Esophagus squamous epithelium (tissue), 5 donors: ENCODE measurements at regions not wholly inside any gene's neighbourhood (a gene's known extent, or its start where the extent isn't known, plus 50 kb on each side); places are given as distances from the start of the nearest gene placed in this dataset.

Experiments used
- DNase-seq: peaks from one replicate; lab custom pipeline; 2025; lab: John Stamatoyannopoulos, UW
- H3K27ac ChIP-seq, 4 donors: fragments of 200-600 bp; sonication (generic); one replicate each; pipeline ENCODE4 v1.5.1; 2016 to 2019; ENCODE audit warnings: mild to moderate bottlenecking in 1 of 4
- H3K27me3 ChIP-seq, 4 donors: fragments of 200-600 bp; sonication (generic); 1 replicate in 3 of 4; 2 replicates in 1 of 4; pipeline versions ENCODE4 v1.5.1 to v1.6.0; 2017 to 2021; ENCODE audit warnings: antibody characterized with exemption in 1 of 4
- H3K36me3 ChIP-seq, 3 donors: fragments of 200-600 bp; sonication (generic); one replicate each; pipeline ENCODE4 v1.5.1; 2016 to 2019
- H3K4me1 ChIP-seq, 3 donors: fragments of 200-600 bp; sonication (generic); one replicate each; pipeline ENCODE4 v1.5.1; 2017 to 2019
- H3K4me3 ChIP-seq, 4 donors: fragments of 200-600 bp; sonication (generic); 1 replicate in 3 of 4; 2 replicates in 1 of 4; pipeline ENCODE4 v1.5.1; 2016 to 2019; ENCODE audit warnings: mild to moderate bottlenecking in 2 of 4, moderate library complexity in 1 of 4
- H3K9me3 ChIP-seq, 3 donors: fragments of 200-600 bp; sonication (generic); one replicate each; pipeline ENCODE4 v1.5.1; 2016 to 2019
- POLR2A ChIP-seq, 4 donors: fragments of 450-650 bp; IDR thresholded peaks; one replicate each; pipeline ENCODE4 v1.6.1; 2017; ENCODE audit warnings: antibody characterized with exemption in 4 of 4, mild to moderate bottlenecking in 4 of 4, moderate library complexity in 3 of 4
- WGBS, 2 donors: methylation state at CpG; one replicate each; pipeline ENCODE4 v1.1.5; 2018; 5-methylcytosine and 5-hydroxymethylcytosine counted together
- intact Hi-C: fragments of 100-400 bp; cut with DNase I; formaldehyde crosslinking; loops from one replicate; pipeline ENCODE4 v1.15.0; 2022
- TF ChIP-seq, protein P1 (sequence below), 6 experiments: fragments of 450-650 bp in 4 of 6; fragments of 200-600 bp in 2 of 6; sonication (generic) in 2 of 6; IDR thresholded peaks; one replicate each; pipeline ENCODE4 v1.5.1; 2016 to 2019; ENCODE audit warnings: antibody characterized with exemption in 6 of 6, mild to moderate bottlenecking in 4 of 6, moderate library complexity in 4 of 6
- donor health status: DM: yes; HTN: yes; CAD: no.

DNA sequence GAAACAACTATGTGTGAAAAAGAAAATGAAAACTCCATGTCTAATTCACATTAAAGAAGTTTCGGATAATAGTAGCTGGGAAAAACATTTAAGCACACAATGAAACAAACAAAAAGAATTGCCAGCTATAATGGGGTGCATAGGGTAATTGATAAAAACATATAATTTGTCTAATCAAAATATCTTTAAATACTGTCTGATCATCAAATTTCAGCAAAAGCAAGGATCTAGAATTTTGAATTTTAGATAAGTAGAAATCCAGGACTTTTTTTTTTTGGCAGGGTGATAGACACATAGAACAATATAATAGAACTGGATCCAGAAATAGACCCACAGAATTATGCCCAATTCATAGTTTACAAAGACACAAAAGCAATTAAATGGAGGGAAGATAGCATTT, 585.0 kb downstream of the TAF11L14 start:
- Histone ChIP-seq H3K27me3 (no peaks in the 10 kb centered on the region), H3K9me3 (no peaks in the 10 kb centered on the region), H3K4me1 (no peaks in the 10 kb centered on the region), H3K4me3 (no peak overlapping the region), H3K27ac (no peak overlapping the region), H3K36me3 (no peaks in the 10 kb centered on the region)
- 89 to 96% methylated on average over 1 of the region's 1 CpG for WGBS, 2 donors
- TF ChIP-seq, protein P1, sequence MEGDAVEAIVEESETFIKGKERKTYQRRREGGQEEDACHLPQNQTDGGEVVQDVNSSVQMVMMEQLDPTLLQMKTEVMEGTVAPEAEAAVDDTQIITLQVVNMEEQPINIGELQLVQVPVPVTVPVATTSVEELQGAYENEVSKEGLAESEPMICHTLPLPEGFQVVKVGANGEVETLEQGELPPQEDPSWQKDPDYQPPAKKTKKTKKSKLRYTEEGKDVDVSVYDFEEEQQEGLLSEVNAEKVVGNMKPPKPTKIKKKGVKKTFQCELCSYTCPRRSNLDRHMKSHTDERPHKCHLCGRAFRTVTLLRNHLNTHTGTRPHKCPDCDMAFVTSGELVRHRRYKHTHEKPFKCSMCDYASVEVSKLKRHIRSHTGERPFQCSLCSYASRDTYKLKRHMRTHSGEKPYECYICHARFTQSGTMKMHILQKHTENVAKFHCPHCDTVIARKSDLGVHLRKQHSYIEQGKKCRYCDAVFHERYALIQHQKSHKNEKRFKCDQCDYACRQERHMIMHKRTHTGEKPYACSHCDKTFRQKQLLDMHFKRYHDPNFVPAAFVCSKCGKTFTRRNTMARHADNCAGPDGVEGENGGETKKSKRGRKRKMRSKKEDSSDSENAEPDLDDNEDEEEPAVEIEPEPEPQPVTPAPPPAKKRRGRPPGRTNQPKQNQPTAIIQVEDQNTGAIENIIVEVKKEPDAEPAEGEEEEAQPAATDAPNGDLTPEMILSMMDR (IDR thresholded peaks at IDR 0.05), result no peak
- no peak for TF ChIP-seq POLR2A (IDR thresholded peaks at IDR 0.05)
- no peak for DNase-seq
- intact Hi-C loops, result no loop called here

GRCh38 chr5:18220631-18221030, 586.4 kb downstream of the TAF11L14 start:
- WGBS, 2 donors, result 56 to 67% methylated on average over 1 of the region's 1 CpG
- H3K36me3 ChIP-seq, result no peaks in the 10 kb centered on the region
- no peaks in the 10 kb centered on the region for H3K4me1 ChIP-seq
- no peaks in the 10 kb centered on the region for H3K9me3 ChIP-seq
- no peak for DNase-seq
- H3K4me3 ChIP-seq, result no peak overlapping the region
- H3K27me3 ChIP-seq, result no peaks in the 10 kb centered on the region
- H3K27ac ChIP-seq, result no peak overlapping the region
- TF ChIP-seq POLR2A (IDR thresholded peaks at IDR 0.05), result no peak
- TF ChIP-seq, protein P1 (IDR thresholded peaks at IDR 0.05), result no peak
- intact Hi-C loops, result no loop called here

DNA sequence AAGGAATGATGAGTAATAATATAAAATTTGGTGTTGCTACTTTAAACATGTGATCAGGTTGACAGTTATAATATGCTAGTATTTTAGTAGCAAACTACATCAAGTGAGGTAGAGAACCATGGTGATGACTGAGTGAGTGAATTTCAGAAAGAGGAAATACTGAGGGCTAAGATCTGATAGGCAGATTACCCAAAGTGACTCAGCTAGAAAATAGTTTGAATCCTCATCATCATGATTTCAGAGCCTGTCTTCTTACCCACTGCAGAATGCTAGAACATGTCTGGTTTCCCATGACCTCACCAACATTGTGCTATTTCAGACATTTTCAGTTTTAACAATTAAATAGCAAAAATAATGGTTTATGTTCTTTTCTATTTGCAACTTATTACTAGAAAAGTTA, 602.1 kb downstream of the TAF11L14 start:
- H3K36me3 ChIP-seq, result no peaks in the 10 kb centered on the region
- intact Hi-C loops, result no loop called here
- no peak for DNase-seq

GRCh38 chr5:18238321-18238720, 604.1 kb downstream of the TAF11L14 start:
- Histone ChIP-seq H3K36me3 (no peaks in the 10 kb centered on the region), H3K9me3 (no peaks in the 10 kb centered on the region), H3K27me3 (no peaks in the 10 kb centered on the region), H3K27ac (no peak overlapping the region), H3K4me1 (no peaks in the 10 kb centered on the region), H3K4me3 (no peak overlapping the region)
- 65 to 68% methylated on average over 2 of the region's 2 CpGs for WGBS, 2 donors
- intact Hi-C loops, result no loop called here
- TF ChIP-seq POLR2A (IDR thresholded peaks at IDR 0.05), result no peak
- TF ChIP-seq, protein P1 (IDR thresholded peaks at IDR 0.05), result no peak
- DNase-seq, result no peak

More for the DNA sequence above, 602.1 kb downstream of the TAF11L14 start:
- no peak for TF ChIP-seq POLR2A (IDR thresholded peaks at IDR 0.05)
- TF ChIP-seq, protein P1 (IDR thresholded peaks at IDR 0.05), result no peak
- H3K9me3 ChIP-seq, result no peaks in the 10 kb centered on the region
- H3K4me3 ChIP-seq, result no peak overlapping the region
- H3K27me3 ChIP-seq, result no peaks in the 10 kb centered on the region
- H3K27ac ChIP-seq, result no peak overlapping the region
- H3K4me1 ChIP-seq, result no peaks in the 10 kb centered on the region

GRCh38 chr5:18240971-18241370, 606.7 kb downstream of the TAF11L14 start:
- no peak for DNase-seq
- 92 to 95% methylated on average over 1 of the region's 1 CpG for WGBS, 2 donors
- H3K9me3 ChIP-seq, result no peaks in the 10 kb centered on the region

More at GRCh38 chr5:18240971-18241370, 606.7 kb downstream of the TAF11L14 start:
- TF ChIP-seq, protein P1 (IDR thresholded peaks at IDR 0.05), result no peak
- no peak for TF ChIP-seq POLR2A (IDR thresholded peaks at IDR 0.05)
- Histone ChIP-seq H3K27me3 (no peaks in the 10 kb centered on the region), H3K36me3 (no peaks in the 10 kb centered on the region), H3K27ac (no peak overlapping the region), H3K4me3 (no peak overlapping the region), H3K4me1 (no peaks in the 10 kb centered on the region)
- intact Hi-C loops, result no loop called here
